GM21619 (cell line): ENCODE measurements at regions not wholly inside any gene's neighbourhood (a gene's known extent, or its start where the extent isn't known, plus 50 kb on each side); places are given as distances from the start of the nearest gene placed in this dataset.
"Not testable (repeated sequence)": the region's sequence is repeated elsewhere in the genome, so short reads cannot be mapped to it uniquely, and the experiment has no call there.

ENCODE experiments used
- ATAC-seq: cut with Tn5 transposase; IDR thresholded peaks from one replicate; pipeline ENCODE4 v1.9.1; 2021; ENCODE audit not compliant: unreplicated experiment

DNA sequence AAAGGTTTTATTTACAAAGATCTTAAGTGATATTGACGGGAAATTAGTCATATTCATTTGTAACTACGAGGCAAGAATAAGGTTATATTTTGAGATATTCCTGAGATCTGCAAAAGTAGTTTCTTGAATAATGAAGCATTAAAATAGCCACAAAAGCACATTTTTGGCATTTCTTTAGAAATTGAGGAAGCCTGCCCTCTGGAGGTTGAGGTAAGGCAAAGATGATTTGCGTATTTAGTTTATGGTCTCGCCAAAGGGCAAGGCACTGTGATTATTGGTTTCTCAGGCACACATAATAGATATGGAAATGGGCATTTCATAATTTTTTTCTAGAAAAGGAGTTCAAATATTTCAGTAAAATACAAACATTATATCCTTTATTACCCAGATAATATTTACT lies 143.7 kb upstream of the RPRM start:
- no peak for ATAC-seq

DNA sequence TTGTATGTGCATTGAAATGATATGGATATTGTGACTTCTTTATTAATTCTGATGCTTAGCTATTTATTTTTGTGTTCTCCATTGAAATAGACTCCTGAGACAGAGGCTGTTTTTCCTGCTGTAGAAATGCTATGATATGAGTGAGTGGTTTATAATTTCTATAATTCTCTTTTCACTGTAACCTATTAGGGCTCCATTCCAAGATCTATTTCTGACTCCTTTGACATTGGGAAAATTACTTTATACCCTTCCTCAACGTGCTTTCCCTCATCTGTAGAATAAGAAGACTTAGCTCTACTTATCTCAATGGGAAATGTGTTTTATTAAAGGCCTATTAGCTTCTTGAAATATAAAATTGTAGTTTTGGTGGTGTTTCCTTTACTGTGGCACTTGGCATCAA lies 144.5 kb upstream of the RPRM start:
- ATAC-seq, result no peak

DNA sequence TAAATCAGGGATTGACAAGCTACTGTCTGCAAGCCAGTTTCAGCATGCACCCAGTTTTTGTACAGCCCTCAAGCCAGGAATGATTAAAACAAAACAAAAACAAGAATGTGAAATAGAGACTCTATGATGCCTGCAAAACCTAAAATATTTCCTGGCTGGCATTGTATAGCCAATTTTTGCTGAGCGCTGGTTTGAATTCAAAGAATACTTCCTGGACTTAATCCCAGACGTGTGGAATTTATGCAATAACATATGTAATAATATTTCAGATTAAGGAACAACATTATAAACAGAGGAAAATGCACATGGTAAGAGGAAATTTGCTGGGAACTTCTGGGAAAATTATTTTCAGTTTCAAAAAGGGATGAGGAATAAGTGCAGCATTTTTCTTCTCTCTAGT lies 148.1 kb upstream of the RPRM start:
- ATAC-seq, result no peak

DNA sequence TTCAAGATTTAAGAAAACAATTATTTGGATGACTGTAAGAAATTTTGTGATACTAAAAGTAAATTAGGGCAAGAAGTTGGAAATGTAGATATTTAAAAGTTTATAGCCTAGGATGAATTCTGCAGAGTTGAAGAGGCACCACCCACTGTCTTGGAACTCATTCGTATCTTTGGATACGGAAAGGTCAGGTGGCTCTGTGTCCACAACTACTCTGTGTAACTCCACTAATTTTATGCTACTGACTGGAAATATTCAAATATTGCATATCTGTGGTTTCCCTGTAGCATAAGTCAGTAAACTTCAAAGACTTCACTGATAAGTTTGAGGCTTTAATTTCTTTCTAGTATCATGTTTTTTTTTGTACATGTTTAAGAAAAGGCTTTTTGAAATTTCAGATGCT lies 156.9 kb upstream of the RPRM start:
- ATAC-seq, result no peak

DNA sequence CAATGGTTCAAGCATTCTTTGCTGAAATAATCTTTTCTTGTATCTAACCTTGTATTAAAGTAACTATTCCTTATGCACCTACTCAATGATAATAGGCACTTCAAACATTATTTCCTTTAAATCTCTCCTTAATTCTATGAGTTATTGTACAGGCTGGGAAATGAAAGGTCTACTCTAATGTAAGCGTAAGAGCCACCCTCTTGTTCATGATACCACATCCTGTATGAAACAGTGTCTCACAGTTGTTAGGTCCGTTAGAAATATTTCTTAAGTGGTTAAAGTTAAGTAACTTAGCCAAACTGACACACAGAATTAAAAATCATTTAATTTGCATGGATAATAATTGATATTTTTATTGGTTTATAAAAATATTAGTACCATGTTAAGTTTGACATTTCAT lies 162.5 kb upstream of the RPRM start:
- ATAC-seq, result no peak

DNA sequence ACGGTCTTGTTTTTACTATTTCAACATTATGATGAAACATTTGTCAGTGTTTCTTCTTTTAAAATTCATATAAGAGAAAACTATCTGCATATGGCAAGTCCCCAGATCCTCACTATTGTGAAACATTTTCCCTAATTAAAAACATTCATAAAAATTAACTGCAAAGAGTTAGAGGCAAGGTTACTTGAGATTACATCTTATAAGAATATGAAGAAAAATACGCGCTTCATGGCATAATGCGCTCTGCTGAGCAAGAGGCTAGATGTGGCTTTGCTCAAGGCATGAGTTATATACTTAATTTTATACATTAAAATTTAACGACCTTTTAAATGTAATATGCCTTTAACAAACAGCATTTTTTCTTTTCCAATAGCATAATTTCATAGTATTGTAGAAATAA lies 166.4 kb upstream of the RPRM start:
- no peak for ATAC-seq

DNA sequence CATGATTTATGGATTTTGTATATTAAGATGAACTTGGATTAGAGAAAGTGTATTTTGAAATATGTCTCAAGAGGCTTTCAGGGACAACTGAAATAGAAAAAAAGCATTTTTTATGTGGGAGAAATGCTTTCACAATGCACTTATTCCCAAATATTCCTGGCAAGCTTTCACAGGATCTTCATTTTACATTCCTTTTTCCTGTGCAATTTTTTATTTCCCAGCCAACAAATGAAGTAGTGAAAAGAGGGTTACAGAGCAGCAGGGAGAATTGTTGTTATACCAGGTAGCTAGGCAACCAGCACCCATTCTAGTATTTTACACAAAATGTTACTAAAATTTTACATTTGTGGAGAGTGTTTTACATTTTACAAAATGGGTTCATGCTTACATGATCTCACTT lies 167.0 kb upstream of the RPRM start:
- no peak for ATAC-seq

DNA sequence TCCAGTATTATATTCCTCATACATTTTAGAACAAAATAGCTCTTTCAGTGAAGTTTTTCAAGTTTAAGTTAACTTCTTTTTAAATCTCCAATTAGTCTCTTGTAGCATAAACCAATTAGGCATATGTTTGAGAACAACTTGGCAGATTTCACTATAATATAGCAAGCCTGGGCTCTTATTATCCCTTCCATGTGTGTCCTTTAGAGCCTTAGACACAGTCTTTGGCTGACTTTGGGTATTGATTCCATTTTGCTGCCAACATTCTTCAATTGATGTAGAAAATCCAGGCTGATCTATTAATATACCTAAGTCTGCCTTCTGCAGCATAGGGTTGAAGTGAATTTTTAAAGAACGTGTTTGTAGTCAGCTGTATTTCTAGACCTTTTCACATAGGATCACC lies 179.1 kb upstream of the RPRM start:
- ATAC-seq, result no peak

DNA sequence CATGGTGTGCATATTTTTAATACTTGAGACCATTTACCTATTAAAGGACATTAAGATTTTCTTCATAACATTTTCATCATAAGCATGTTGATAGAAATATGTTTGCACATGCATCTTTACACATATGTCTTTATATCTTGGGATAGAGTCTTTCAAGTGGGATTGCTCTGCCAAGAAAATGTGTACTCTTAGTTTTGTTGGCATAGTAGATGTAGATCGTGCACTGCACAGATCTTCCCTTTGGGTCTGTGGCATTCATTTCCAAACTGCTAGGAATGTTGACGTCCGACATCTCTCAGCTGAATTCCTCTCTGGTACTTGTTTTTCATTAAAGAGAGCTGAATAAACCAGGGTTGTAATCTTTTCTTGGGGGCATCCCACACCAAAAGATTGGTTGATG lies 183.2 kb upstream of the RPRM start:
- ATAC-seq, result no peak

DNA sequence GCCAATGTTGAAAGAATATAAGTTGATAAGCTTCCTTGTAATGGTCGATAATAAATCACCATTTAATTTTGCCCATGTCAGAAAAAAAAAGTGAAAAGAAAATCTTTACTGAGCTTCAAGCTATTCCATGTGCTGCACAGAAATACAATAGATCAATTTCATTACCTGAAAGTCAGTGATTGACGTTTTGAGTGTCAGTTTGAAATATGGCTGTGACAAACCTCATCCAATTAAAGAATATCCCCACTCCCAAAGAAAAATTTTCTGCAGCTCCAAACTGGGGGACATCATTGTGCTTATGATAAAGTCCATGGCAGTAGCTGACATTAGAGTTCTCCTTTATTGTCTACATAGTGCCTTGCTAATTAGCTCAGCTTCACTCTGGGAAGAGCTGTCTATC lies 184.8 kb upstream of the RPRM start:
- no peak for ATAC-seq

DNA sequence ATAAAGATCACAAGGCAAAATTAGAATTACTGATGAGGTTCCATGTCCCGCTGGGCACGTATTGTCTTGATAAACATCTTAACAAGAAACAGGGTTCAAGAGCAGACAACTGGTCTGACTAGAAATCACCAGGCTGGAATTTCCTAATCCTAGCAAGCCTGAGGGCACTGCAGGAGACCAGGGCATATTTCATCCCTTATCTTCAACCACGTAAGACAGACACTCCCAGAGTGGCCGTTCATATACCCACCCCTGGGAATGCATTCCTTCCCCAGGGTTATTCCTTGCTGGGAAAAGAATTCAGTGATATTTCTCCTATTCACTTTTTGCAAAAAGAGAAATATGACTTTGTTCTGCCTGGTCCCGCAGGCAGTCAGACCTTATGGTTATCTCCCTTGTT lies 185.4 kb upstream of the RPRM start:
- ATAC-seq, result not testable (repeated sequence)

DNA sequence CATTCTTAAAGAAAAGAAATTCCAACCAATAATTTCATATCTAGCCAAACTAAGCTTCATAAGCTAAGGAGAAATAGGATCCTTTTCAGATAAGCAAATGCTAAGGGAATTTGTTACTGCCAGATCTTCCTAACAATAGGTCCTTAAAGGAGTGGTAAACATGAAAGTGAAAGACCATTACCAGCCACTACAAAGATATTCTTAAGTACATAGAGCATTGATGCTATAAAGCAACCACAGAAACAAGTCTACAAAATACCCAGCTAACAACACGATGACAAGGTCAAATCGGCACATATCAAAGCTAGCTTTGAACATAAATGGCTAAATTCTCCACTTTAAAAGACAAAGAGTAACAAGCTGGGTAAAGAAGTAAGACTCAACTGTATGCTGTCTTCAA lies 188.9 kb upstream of the RPRM start:
- no peak for ATAC-seq

DNA sequence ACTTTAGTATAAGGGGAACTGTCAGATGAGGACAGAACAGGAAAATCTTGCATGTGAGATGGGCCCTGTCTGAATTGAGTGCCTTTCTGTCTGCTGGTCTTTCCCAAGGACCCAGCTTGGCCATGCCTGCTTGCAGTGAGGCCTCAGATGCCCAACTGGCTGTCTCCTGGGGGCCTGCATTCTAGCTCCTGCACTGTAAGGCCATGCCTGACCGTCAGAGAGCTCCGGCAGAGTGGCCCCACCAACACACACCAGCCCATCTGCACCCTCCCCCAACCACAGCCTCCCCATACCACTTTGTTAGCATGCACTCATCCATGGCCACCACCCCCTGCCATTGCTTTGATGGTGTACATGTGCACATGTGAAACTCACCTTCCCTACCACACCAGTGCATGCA lies 190.4 kb upstream of the RPRM start:
- no peak for ATAC-seq

DNA sequence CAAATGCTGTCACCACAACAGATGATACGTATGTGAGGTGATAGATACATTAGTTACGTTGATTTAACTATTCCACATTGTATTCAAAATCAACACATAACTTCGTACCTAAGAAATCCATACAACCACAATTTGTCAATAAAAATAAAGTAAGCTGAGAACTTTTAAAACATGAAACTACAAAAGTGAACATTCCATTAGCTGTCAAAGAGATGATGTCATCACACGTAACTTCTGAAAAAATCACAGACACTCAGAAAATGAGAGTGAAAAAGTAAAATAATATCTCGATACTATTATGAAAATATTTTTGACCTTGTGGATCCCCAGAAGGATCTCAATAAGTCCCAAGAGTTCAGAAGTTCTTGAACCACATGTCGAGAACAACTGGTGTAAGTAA lies 161.6 kb upstream of the GALNT13 start:
- no peak for ATAC-seq

DNA sequence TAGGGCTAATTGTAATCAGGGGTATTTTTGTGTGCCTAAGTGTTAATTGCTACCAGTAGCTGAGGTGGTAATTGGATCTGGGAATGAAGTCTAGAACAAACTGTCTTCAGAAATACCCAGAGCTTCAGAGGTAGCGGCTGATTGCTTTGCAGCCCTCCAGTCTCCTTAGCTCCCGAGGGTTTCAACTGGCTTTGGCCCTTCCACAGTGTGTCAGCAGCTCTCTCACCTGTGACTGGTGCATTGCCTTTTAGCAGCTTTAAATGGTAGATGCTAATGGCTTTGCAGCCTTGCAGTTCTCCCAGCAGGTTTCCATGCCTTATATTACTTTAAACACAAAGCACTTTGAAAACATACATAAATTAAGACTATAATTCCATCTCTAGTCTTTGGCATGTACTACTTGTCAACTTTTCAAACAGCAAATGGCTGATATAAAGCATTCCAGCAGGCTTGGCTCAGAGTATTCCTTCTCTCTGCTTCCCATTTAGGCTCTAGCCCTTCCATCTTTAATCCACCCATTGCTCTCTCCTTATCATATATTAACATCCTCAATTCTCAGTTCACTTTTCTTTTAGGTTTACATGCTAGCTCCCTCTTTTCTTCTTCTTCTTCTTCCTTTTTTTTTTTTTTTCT lies 156.4 kb upstream of the GALNT13 start:
- no peak for ATAC-seq

DNA sequence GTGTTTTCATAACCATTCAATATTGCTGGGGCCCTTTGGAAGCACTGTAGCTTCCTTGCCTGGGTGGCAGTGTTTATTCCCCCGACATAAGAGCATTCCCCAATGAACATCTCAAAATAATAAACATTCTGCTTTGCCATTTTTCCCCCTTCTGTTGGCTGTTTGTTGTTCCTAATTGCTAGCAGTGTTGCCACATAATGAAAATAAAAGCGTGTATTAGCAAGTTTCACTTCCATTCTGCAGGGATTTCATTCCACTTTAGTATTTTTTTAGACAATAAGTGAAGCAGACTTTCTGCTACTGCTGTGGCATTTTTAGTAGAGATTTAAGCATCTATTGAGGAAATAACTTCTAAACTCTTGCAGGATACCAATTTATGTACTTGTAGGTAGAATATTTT lies 154.7 kb upstream of the GALNT13 start:
- no peak for ATAC-seq

DNA sequence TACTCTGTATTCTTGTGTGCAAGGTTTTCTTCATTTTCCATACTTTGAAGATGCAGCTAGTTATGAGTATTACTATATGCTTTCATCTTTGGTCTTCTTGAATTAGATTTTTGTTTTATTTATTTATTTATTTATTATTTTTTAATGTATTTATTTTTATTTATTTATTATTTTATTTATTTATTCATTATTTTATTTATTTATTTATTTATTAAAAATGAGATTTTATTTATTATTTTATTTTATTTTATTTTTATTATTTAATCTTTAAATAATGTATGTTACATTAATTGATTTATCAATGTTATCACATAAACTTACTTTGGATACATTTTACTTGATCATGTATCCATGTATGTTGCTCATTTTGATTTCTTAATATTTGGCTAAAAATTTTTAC lies 132.3 kb upstream of the GALNT13 start:
- ATAC-seq, result no peak

DNA sequence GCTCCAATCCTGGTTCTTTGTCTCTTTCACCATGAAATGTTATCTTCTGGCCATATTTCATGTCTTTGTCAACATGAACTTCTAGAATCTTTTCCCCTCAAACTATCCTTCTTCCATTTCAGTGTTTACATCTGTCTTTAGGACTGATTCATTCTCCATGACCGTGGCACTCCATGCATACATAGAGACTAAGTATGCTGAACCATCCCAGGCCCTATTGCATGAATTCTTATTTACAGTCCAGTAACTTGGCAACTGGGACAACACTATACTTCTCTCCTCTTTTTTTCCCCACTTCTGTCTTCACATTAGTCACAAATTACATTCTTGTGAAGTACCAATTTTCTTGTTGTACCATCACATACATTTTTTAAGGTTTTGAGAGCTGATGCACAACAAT lies 109.8 kb upstream of the GALNT13 start:
- no peak for ATAC-seq

DNA sequence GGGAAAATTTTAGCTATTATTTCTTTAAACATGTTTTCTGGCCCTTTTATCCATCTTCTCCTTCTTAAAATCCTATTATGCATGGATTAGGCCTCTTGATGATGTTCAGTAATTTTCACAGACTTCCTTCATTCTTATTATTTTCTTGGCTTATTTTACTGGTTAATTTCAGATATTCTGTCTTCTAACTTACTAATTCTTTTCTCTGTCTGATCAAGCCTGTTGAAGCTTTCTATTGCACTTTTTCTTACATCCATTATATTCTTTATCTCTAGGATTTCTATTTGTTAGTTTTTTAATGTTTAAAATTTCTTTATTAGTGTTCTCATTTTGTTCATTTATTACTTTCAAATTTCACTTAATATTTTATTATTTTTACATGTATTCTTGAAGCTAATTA lies 105.3 kb upstream of the GALNT13 start:
- no peak for ATAC-seq

DNA sequence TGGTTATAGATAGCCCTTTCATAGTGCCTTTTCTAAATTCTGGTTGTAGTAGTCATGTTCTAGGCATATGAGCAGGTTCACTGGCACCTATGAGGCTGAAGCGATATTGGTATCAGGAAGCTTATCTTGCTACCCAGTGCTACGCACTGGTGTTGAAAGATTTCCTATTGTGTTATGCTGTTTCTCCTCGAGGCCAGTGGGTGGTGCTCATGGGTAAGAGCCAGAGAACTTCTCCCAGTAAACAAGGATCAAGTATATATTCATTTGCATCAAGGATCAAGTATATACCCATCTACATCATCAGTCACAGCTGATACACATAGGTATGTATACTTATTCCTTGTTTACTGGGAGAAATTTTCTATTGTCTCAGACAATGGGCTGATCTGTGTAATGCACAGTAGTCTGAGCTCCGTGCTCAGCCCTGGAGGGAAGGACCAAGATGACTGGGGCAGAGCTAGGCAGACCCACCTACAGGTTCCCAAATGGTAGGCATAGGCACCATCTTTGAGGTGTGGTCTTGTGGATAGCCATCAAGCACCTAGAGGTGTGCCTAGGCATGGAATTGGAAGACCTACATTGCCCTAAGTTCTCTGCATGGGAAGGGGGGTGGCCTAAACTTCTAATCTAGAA lies 101.2 kb upstream of the GALNT13 start:
- ATAC-seq, result no peak

DNA sequence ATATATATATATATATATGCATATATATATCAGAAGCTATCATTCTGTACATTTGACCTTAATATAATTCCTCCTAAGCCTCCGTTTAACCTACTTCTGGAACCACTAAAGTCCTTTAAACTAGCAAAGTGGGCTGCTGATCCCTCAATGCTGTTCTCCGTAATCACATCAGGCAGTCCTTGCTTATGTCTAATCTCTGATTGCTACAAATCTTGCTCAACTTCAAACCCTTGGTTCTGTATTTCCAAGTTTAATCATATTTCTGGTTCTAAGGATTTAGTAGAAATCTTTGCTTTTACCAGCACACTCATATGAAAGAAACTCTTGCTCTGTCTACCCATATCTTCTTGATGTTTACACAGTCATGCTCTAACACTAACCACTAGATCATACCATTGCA lies 91.5 kb upstream of the GALNT13 start:
- no peak for ATAC-seq

DNA sequence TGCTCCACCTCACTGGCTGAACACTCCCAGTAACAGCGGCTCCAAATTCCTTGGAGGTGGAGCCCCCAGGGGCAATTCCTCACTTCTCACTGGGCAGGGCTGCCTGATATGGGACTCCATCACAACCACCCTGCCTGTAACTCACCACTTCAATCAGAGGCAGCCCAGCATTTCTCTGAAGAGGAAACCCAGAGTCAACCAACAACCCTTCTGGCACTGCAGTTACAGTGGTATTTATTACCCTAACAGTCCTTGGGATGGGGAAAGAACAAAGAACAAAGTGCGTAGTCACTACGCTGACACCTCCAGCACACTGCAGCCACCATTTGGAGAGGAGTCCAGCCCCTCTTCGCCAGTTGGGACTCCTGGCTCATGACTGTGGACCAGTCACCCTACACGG lies 85.7 kb upstream of the GALNT13 start:
- ATAC-seq, result no peak

DNA sequence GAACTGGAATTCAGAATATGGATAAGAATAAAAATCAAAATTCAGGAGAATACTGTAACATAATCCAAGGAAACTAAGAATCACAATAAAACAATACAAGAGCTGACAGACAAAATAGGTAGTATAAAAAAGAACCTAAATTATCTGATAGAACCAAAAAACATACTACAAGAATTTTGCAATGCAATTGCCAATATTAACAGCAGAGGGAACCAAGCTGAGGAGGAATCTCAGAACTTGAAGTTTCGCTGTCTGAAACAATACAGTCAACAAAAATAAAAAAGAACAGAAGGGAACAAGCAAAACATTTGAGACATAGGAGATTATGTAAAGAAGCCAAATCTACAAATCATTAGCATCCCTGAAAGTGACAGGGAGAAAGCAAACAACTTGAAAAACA lies 84.1 kb upstream of the GALNT13 start:
- no peak for ATAC-seq
